AG04450 (cell line): ENCODE measurements at regions not wholly inside any gene's neighbourhood (a gene's known extent, or its start where the extent isn't known, plus 50 kb on each side); places are given as distances from the start of the nearest gene placed in this dataset.

Source experiments
- CTCF ChIA-PET: fragments of 300-600, 350-600 bp; formaldehyde crosslinking; extraction: SDS; loops from one replicate; lab custom pipeline; 2022; ENCODE audit warnings: antibody characterized with exemption, inconsistent platforms; lab: Charles Lee
- POLR2A ChIA-PET: fragments of 350-600 bp; formaldehyde crosslinking; extraction: SDS; loops from one replicate; lab custom pipeline; 2021; ENCODE audit warnings: antibody characterized with exemption, inconsistent platforms; lab: Yijun Ruan, JAX
- DNase-seq: peaks from one replicate; pipeline ENCODE4 v3.0.0-alpha.2; 2011; ENCODE audit warnings: low read depth, low spot score
- H3K27ac ChIP-seq: one replicate; pipeline ENCODE4 v1.5.1; 2012; ENCODE audit warnings: low read depth, low read length, control low read depth
- H3K27me3 ChIP-seq: one replicate; pipeline ENCODE4 v1.6.0; 2012; ENCODE audit warnings: low read length; ENCODE audit not compliant: control insufficient read depth, insufficient read depth
- H3K4me3 ChIP-seq: 2 replicates; pipeline ENCODE4 v1.5.1; 2011; ENCODE audit warnings: mild to moderate bottlenecking, low read depth, low read length, control low read depth
- H3K9me3 ChIP-seq: 2 replicates; pipeline ENCODE4 v1.5.1; 2012; ENCODE audit warnings: low read length; ENCODE audit not compliant: control insufficient read depth, insufficient read depth
- TF ChIP-seq, protein P1 (sequence below): IDR thresholded peaks from 2 replicates; pipeline ENCODE4 v1.5.1; 2011; ENCODE audit warnings: low read depth, low read length, control low read depth, inconsistent platforms

DNA sequence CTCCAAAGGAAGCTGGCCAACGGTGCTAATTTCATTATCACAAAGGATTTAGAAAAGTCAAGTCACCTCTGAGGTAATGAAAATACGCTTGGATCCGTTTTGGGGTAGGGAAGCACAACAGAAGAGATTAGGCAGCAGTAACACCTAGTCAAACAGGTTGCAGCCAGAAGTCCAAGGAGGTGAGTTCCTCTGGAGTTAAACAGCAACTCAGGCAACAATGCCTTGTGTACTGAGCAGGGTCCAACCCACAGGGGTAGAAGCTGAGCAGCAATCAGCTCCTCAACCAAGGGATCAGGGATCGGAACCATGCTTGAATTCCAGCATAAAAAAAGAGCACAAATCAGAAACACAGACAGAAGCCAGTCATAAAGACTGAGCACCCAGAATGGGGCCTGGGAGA, 88.1 kb upstream of the SPRED1 start:
- TF ChIP-seq, protein P1, sequence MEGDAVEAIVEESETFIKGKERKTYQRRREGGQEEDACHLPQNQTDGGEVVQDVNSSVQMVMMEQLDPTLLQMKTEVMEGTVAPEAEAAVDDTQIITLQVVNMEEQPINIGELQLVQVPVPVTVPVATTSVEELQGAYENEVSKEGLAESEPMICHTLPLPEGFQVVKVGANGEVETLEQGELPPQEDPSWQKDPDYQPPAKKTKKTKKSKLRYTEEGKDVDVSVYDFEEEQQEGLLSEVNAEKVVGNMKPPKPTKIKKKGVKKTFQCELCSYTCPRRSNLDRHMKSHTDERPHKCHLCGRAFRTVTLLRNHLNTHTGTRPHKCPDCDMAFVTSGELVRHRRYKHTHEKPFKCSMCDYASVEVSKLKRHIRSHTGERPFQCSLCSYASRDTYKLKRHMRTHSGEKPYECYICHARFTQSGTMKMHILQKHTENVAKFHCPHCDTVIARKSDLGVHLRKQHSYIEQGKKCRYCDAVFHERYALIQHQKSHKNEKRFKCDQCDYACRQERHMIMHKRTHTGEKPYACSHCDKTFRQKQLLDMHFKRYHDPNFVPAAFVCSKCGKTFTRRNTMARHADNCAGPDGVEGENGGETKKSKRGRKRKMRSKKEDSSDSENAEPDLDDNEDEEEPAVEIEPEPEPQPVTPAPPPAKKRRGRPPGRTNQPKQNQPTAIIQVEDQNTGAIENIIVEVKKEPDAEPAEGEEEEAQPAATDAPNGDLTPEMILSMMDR = no peak
- H3K27ac ChIP-seq = no peak overlapping the region
- no peak for DNase-seq
- POLR2A ChIA-PET = no interaction called here
- H3K27me3 ChIP-seq = peaks cover 20% of the 10 kb centered on the region
- H3K4me3 ChIP-seq = no peak overlapping the region
- CTCF ChIA-PET = interaction anchor here (0.7 kb wide), 1 partner anchor 10 kb away, joined by 3 read pairs; no protein-coding TSS in a partner anchor
- no peaks in the 10 kb centered on the region for H3K9me3 ChIP-seq

DNA sequence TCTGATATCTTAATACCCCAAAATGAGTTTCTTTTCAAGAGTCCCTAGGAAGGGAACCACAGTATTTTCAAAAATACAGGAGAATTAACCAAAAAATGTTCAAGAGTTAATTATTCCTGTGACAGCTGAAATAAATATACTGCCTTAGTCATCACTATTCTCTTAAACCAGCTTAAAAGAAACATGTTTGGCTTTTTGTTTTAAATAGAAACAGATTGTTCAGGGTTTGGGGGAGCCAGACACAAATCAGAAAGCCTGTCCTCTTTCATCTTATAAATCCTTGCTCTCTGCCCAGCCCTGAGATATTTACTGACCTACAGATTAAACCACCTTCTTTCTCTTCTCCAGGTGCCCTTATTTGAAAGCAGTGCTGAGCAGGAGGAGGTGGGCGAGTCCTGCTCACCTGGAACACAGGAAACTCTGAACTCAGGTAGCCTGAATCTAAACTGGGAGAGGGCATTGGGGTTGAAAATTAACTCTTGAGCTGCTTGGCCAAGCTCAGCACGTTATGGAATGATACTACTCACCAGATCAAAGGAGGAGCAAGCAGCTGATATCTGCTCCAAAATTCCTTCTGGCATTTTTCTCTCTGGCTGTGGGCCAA, 84.1 kb upstream of the SPRED1 start:
- TF ChIP-seq, protein P1 = no peak
- Histone ChIP-seq H3K27me3 (peaks cover 11% of the 10 kb centered on the region), H3K27ac (no peak overlapping the region), H3K4me3 (no peak overlapping the region), H3K9me3 (no peaks in the 10 kb centered on the region)
- POLR2A ChIA-PET = interaction anchor here (0.9 to 1.8 kb wide), 3 partner anchors 38 to 83 kb away, joined by 3 to 10 read pairs (median 3); partner anchors contain the start of gene SPRED1
- no peak for DNase-seq
- CTCF ChIA-PET = no interaction called here

DNA sequence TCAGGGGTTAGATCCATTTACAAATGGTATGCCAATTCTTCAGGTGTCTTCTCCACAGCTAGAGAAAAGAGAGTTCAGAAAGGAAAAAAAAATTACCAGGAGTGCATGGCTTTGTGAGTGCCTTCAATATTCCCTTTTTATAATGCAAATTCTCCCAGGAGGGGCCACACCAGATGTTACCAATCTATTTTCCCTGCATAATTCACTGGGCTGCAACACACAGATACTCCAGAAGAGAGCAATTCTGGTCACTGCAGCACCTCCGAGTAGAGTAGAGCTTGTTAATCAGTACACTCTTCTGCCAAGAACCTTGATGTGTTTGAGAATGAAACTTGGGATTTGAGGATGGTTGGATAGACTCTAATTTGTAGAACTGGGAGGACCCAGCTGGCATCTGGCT, 80.7 kb upstream of the SPRED1 start:
- peaks cover 7% of the 10 kb centered on the region for H3K27me3 ChIP-seq
- no peak for DNase-seq
- ChIA-PET CTCF (no interaction called here), POLR2A (interaction anchor here (1.0 kb wide), 1 partner anchor 80 kb away, joined by 4 read pairs; the partner anchor contains the start of gene SPRED1)
- H3K27ac ChIP-seq = no peak overlapping the region
- H3K4me3 ChIP-seq = no peak overlapping the region
- H3K9me3 ChIP-seq = no peaks in the 10 kb centered on the region
- TF ChIP-seq, protein P1 = no peak

DNA sequence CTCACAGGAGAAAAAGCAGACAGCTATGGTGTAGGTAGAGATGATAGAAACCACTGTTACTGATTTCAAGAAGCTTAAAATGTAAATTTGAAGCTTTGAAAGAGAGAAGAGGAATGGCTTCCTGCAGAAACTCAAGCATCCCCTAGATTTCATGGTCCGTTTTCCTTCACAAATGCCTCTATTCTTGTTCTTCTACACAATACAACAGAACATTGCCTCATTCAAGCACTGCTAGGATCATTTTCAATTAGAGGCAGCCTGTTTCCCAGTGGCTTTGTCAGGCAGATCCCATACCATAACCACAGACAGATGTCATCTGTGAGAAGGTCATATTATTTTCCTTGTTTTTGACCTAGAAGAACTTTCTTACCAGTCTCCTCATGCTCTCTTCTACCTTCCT, 77.9 kb upstream of the SPRED1 start:
- Histone ChIP-seq H3K4me3 (no peak overlapping the region), H3K27me3 (peaks cover 4% of the 10 kb centered on the region), H3K9me3 (no peaks in the 10 kb centered on the region), H3K27ac (no peak overlapping the region)
- CTCF ChIA-PET = no interaction called here
- no peak for DNase-seq
- POLR2A ChIA-PET = interaction anchor here (0.7 kb wide), 1 partner anchor 77 kb away, joined by 3 read pairs; no protein-coding TSS in a partner anchor
- TF ChIP-seq, protein P1 = no peak

DNA sequence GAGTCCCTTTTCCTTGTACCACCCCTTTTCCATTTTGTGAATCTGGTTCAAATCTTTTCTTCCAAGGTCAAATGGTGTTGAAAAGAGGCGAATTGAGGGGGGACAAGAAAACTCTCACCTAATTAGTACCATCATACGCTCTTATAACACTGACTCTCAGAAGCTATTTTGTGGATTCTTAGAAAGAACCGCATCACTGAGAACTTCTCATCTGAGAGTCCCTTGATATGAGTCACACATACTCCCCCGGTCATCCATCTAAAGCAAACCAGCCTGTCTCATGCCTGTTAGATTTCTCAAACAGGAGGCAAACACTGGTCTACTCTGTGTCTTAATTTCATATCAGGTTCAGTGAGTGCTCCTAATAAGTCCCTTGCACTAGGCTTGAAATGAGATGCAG, 76.5 kb upstream of the SPRED1 start:
- Histone ChIP-seq H3K27me3 (peaks cover 4% of the 10 kb centered on the region), H3K27ac (no peak overlapping the region), H3K9me3 (no peaks in the 10 kb centered on the region), H3K4me3 (no peak overlapping the region)
- peak; percentile 15 for DNase-seq
- POLR2A ChIA-PET = no interaction called here
- TF ChIP-seq, protein P1 = no peak
- CTCF ChIA-PET = no interaction called here
